ENCODE measurements at regions not wholly inside any gene's neighbourhood (a gene's known extent, or its start where the extent isn't known, plus 50 kb on each side); places are given as distances from the start of the nearest gene placed in this dataset.

GRCh38 chr18:79583426-79583825 lies 96.2 kb upstream of the CTDP1 start:
- intact Hi-C loops (cut with DNase I), result no loop called here

GRCh38 chr18:79583984-79584401 lies 95.6 kb upstream of the CTDP1 start:
- Histone ChIP-seq H3K9ac (ENCODE audit: low read depth in 2 of 2, low read length in 2 of 2) (no peak overlapping the region), H3K4me1 (no peaks in the 10 kb centered on the region), H3K9me3 (no peaks in the 10 kb centered on the region), H3K27ac (no peak overlapping the region), H3K36me3 (no peaks in the 10 kb centered on the region), H3K4me3 (no peak overlapping the region), H3K27me3 (no peaks in the 10 kb centered on the region)
- no peak for DNase-seq
- TF ChIP-seq CTCF (IDR thresholded peaks at IDR 0.05), result no peak
- intact Hi-C loops (cut with DNase I), result no loop called here

More at GRCh38 chr18:79583426-79583825, 96.2 kb upstream of the CTDP1 start:
- no peak for DNase-seq
- Histone ChIP-seq H3K9me3 (no peaks in the 10 kb centered on the region), H3K4me1 (no peaks in the 10 kb centered on the region), H3K9ac (ENCODE audit: low read depth in 2 of 2, low read length in 2 of 2) (no peak overlapping the region), H3K27ac (no peak overlapping the region), H3K4me3 (no peak overlapping the region), H3K36me3 (no peaks in the 10 kb centered on the region), H3K27me3 (no peaks in the 10 kb centered on the region)
- TF ChIP-seq CTCF (IDR thresholded peaks at IDR 0.05), result no peak

- H3K4me3 ChIP-seq, result no peak overlapping the region
- intact Hi-C loops (cut with DNase I), result no loop called here
- no peaks in the 10 kb centered on the region for H3K4me1 ChIP-seq
- DNase-seq, result no peak
- H3K27me3 ChIP-seq, result no peaks in the 10 kb centered on the region
- H3K9ac ChIP-seq (ENCODE audit: low read depth in 2 of 2, low read length in 2 of 2), result no peak overlapping the region
- no peak for TF ChIP-seq CTCF (IDR thresholded peaks at IDR 0.05)
- no peaks in the 10 kb centered on the region for H3K36me3 ChIP-seq
- no peaks in the 10 kb centered on the region for H3K9me3 ChIP-seq
- no peak overlapping the region for H3K27ac ChIP-seq
Observed at GRCh38 chr18:79584491-79585394, 94.9 kb upstream of the CTDP1 start.

- no peak overlapping the region for H3K9ac ChIP-seq (ENCODE audit: low read depth in 2 of 2, low read length in 2 of 2)
- H3K27ac ChIP-seq, result no peak overlapping the region
- DNase-seq, result no peak
- TF ChIP-seq CTCF (IDR thresholded peaks at IDR 0.05), result no peak
- no peaks in the 10 kb centered on the region for H3K4me1 ChIP-seq
- no peak overlapping the region for H3K4me3 ChIP-seq
- H3K27me3 ChIP-seq, result no peaks in the 10 kb centered on the region
- no peaks in the 10 kb centered on the region for H3K9me3 ChIP-seq
- no peaks in the 10 kb centered on the region for H3K36me3 ChIP-seq
- intact Hi-C loops (cut with DNase I), result no loop called here
Observed at GRCh38 chr18:79585395-79586370, 93.9 kb upstream of the CTDP1 start.

- H3K4me1 ChIP-seq, result no peaks in the 10 kb centered on the region
- no peaks in the 10 kb centered on the region for H3K27me3 ChIP-seq
- H3K9ac ChIP-seq (ENCODE audit: low read depth in 2 of 2, low read length in 2 of 2), result no peak overlapping the region
- no peak overlapping the region for H3K27ac ChIP-seq
- H3K9me3 ChIP-seq, result no peaks in the 10 kb centered on the region
- intact Hi-C loops (cut with DNase I), result no loop called here
- no peak overlapping the region for H3K4me3 ChIP-seq
- DNase-seq, result no peak
- no peak for TF ChIP-seq CTCF (IDR thresholded peaks at IDR 0.05)
- H3K36me3 ChIP-seq, result no peaks in the 10 kb centered on the region
Observed at GRCh38 chr18:79586436-79587225, 93.0 kb upstream of the CTDP1 start.

Data from colonic mucosa (tissue), 4 donors.